Neural crest cell (in vitro differentiated cells): ENCODE measurements at regions not wholly inside any gene's neighbourhood (a gene's known extent, or its start where the extent isn't known, plus 50 kb on each side); places are given as distances from the start of the nearest gene placed in this dataset.

Experiments used
- DNase-seq: peaks from one replicate; pipeline ENCODE4 v3.0.0; 2021; ENCODE audit warnings: low read depth, mixed read lengths, low spot score
- H3K27ac Mint-ChIP-seq: one replicate; pipeline ENCODE4 v1.8.0; 2021; ENCODE audit warnings: mild to moderate bottlenecking, mixed read lengths; ENCODE audit not compliant: unreplicated experiment
- H3K27me3 Mint-ChIP-seq: 2 replicates; pipeline ENCODE4 v1.8.0; 2021; ENCODE audit warnings: low read depth, mild to moderate bottlenecking, mixed read lengths
- H3K36me3 Mint-ChIP-seq: 2 replicates; pipeline ENCODE4 v1.8.0; 2021; ENCODE audit warnings: low read depth, mild to moderate bottlenecking, mixed read lengths
- H3K4me1 Mint-ChIP-seq: 2 replicates; pipeline ENCODE4 v1.8.0; 2021; ENCODE audit warnings: mixed read lengths
- H3K4me3 Mint-ChIP-seq: one replicate; pipeline ENCODE4 v1.8.0; 2021; ENCODE audit warnings: mild to moderate bottlenecking, mixed read lengths
- H3K9me3 Mint-ChIP-seq: 2 replicates; pipeline ENCODE4 v1.8.0; 2021; ENCODE audit warnings: mixed read lengths
- TF ChIP-seq, protein P1 (sequence below): fragments of 200-600 bp; sonication (generic); conservative IDR thresholded peaks from 2 replicates; pipeline ENCODE4 v1.5.0; 2021; ENCODE audit warnings: antibody characterized with exemption, mild to moderate bottlenecking

DNA sequence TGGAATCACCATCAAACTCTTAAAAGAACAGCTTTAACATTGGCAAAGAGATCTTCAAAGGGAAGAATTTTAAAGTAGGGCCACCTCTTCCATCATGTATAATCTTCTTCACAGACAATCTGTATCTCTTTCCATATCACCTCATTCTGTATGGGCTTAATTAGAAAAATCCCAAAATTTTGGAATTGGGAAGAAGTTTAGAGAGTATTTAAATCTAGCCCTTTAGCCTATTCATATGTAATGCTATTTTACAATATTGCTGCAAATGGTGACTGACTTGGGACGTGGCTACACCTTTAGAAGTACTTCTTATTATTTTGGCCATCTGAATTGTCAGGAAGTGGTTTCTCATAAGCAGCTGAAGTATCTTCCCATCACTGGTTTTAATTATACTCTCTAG lies 474.3 kb downstream of the RFPL4B start:
- no peaks in the 10 kb centered on the region for H3K27me3 Mint-ChIP-seq
- DNase-seq = no peak
- TF ChIP-seq, protein P1, sequence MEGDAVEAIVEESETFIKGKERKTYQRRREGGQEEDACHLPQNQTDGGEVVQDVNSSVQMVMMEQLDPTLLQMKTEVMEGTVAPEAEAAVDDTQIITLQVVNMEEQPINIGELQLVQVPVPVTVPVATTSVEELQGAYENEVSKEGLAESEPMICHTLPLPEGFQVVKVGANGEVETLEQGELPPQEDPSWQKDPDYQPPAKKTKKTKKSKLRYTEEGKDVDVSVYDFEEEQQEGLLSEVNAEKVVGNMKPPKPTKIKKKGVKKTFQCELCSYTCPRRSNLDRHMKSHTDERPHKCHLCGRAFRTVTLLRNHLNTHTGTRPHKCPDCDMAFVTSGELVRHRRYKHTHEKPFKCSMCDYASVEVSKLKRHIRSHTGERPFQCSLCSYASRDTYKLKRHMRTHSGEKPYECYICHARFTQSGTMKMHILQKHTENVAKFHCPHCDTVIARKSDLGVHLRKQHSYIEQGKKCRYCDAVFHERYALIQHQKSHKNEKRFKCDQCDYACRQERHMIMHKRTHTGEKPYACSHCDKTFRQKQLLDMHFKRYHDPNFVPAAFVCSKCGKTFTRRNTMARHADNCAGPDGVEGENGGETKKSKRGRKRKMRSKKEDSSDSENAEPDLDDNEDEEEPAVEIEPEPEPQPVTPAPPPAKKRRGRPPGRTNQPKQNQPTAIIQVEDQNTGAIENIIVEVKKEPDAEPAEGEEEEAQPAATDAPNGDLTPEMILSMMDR = no peak
- H3K4me3 Mint-ChIP-seq = no peak overlapping the region
- no peaks in the 10 kb centered on the region for H3K9me3 Mint-ChIP-seq
- H3K27ac Mint-ChIP-seq = no peak overlapping the region
- no peaks in the 10 kb centered on the region for H3K36me3 Mint-ChIP-seq
- no peaks in the 10 kb centered on the region for H3K4me1 Mint-ChIP-seq

DNA sequence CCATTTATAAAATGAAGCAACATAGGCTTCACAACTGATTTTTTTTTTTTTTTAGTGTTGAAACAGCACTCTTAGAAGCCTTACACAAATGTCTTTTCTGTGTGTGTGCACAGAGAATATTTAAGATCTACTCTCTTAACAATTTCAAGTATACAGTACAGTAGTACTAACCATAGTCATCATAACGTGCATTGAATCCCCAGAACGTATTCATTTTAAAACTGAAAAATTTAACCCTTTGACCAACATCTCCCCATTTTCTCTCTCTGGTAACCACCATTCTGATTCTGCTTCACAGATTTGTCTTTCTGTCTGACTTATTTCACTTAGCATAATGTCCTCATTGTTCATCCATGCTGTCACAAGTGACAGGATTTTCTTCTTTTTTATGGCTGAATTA lies 475.6 kb downstream of the RFPL4B start:
- H3K27ac Mint-ChIP-seq = no peak overlapping the region
- TF ChIP-seq, protein P1 = no peak
- peaks cover 7% of the 10 kb centered on the region for H3K4me1 Mint-ChIP-seq
- H3K36me3 Mint-ChIP-seq = no peaks in the 10 kb centered on the region
- no peaks in the 10 kb centered on the region for H3K9me3 Mint-ChIP-seq
- no peak for DNase-seq
- H3K4me3 Mint-ChIP-seq = no peak overlapping the region
- H3K27me3 Mint-ChIP-seq = no peaks in the 10 kb centered on the region

DNA sequence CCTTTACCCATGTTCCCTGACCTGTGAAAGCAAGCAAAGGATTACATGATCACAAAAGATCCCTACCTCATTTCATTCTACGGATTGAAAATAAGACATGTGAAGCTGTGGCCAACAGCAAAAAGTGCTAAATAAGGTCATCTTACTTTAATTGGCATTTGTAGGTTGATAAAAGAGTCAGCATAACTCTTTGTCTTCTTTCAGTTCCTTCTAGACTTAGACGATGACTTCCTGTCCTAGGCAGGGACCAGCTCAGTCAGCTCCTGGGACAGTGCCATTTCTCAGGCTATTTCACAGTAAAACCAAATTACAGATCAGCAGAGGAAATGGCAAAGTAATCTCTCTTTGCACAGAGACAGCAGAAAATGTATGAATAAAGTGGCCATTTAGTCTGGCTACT lies 480.7 kb downstream of the RFPL4B start:
- DNase-seq = no peak
- H3K27ac Mint-ChIP-seq = peak overlapping the region; percentile 98
- TF ChIP-seq, protein P1 = no peak
- H3K27me3 Mint-ChIP-seq = no peaks in the 10 kb centered on the region
- H3K4me1 Mint-ChIP-seq = peaks cover 26% of the 10 kb centered on the region
- H3K9me3 Mint-ChIP-seq = peaks cover 3% of the 10 kb centered on the region
- H3K36me3 Mint-ChIP-seq = no peaks in the 10 kb centered on the region
- H3K4me3 Mint-ChIP-seq = peak overlapping the region; percentile 10

DNA sequence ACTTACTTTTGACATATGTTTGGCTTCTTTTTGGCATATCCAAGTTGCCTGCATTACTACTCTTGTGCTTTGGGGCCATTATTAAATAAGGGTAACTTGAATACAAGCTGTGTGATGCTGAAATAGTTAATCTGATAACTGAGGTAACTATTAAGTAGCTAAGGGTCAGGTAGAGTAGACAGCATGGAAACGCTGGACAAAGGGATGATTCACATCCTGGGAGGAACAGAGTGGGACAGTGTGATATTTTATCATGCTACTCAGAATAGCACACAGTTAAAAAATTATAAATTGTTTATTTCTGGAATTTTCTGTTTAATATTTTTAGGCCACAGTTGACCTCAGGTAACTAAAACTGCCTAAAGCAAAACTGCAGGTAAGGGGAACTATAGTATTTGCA lies 483.9 kb downstream of the RFPL4B start:
- H3K4me1 Mint-ChIP-seq = peaks cover 26% of the 10 kb centered on the region

DNA sequence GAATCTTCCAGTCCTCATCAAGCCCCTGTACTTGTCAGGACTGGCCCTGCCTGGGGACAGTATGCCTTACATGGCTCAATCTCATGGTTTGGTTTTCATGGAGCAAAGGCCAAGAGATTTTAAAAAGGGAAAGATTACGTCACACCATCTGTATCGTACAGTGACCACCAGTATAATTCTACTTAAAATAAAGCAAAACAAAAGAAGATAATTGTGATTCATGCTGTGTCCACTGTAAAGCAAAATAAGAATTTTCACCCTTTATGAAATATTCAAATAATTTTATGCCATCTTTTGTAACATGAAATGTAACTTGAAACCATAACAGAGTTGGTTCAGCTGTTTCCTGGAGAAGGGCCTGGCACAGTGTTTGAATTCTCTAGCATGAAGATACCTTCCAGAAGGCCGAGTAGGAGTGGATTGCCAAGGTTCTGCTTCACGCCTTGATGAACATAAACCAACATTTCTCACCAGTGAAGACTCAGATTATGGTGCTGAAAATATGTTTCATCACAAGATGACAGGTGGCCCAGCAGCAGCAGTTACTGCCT lies 486.5 kb downstream of the RFPL4B start:
- Mint-ChIP-seq H3K36me3 (no peaks in the 10 kb centered on the region), H3K4me3 (no peak overlapping the region), H3K27ac (no peak overlapping the region), H3K9me3 (peaks cover 10% of the 10 kb centered on the region), H3K27me3 (no peaks in the 10 kb centered on the region), H3K4me1 (peaks cover 14% of the 10 kb centered on the region)
- TF ChIP-seq, protein P1 = no peak
- DNase-seq = no peak

More for the DNA sequence above, 483.9 kb downstream of the RFPL4B start:
- peaks cover 6% of the 10 kb centered on the region for H3K9me3 Mint-ChIP-seq
- no peak overlapping the region for H3K27ac Mint-ChIP-seq
- H3K27me3 Mint-ChIP-seq = no peaks in the 10 kb centered on the region
- no peaks in the 10 kb centered on the region for H3K36me3 Mint-ChIP-seq
- DNase-seq = no peak
- TF ChIP-seq, protein P1 = no peak
- no peak overlapping the region for H3K4me3 Mint-ChIP-seq
